ENCODE measurements at regions not wholly inside any gene's neighbourhood (a gene's known extent, or its start where the extent isn't known, plus 50 kb on each side); places are given as distances from the start of the nearest gene placed in this dataset.

DNA sequence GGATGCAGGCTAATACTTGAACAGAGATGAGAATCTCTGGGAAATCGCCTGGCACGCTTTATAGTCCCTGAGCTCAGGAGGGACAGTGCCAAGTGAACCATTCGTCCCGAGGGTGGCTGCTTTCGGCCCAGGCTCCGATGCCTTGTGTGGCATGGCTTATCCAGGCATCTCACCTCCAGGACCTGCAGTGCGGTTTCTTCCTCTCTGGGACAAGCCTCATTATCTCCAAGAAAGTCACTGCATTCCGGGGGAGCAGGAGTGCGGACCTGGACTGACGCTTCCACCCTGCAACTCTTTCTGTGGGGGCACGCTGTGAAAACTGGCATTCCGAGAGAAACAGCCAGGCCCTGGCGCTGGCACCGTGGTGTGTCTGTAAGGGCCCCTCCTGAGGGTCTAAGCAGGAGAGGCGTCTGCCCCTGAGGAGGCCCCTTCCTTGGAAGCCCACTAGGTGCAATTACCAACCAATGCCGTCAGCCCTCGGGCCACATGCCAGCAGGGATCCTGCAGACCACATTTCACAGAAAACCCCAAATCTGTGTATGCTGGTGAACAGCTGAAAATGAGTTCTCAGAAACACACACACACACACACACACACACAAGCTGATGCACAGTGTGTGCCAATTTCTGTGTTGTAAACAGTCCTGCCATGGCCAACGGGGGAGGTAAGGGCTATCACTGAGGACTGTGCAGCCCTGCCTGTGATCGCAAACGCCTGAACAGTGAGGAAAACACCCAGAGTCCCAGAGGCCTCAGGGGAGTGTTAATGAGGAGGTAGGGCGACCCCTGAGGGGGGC lies 351.9 kb upstream of the SALL3 start:
- Histone ChIP-seq H3K4me3 (no peak overlapping the region), H3K27ac (no peak overlapping the region)
- no peak for DNase-seq (ENCODE audit: low spot score)
- TF ChIP-seq, protein P1, sequence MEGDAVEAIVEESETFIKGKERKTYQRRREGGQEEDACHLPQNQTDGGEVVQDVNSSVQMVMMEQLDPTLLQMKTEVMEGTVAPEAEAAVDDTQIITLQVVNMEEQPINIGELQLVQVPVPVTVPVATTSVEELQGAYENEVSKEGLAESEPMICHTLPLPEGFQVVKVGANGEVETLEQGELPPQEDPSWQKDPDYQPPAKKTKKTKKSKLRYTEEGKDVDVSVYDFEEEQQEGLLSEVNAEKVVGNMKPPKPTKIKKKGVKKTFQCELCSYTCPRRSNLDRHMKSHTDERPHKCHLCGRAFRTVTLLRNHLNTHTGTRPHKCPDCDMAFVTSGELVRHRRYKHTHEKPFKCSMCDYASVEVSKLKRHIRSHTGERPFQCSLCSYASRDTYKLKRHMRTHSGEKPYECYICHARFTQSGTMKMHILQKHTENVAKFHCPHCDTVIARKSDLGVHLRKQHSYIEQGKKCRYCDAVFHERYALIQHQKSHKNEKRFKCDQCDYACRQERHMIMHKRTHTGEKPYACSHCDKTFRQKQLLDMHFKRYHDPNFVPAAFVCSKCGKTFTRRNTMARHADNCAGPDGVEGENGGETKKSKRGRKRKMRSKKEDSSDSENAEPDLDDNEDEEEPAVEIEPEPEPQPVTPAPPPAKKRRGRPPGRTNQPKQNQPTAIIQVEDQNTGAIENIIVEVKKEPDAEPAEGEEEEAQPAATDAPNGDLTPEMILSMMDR (IDR thresholded peaks at IDR 0.05) = no peak

DNA sequence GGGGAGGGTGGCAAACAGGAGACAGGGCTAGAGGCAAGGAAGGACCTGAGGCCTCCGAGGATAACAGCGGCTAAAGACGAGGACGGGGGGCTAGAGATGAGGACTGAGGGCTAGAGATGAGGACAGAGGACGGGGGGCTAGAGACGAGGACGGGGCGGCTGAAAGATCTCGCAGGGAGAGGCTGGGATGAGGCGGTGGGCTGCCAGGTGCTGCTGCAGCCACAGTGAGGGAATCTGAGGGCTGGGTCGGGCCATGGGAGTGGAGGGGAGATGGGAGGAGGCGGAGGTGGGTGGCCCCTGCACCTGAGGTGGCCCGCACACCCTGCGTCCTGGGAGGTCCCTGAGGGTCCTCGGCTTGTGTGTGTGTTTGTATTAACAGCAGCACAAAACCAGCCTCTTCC lies 350.2 kb upstream of the SALL3 start:
- Histone ChIP-seq H3K27ac (no peak overlapping the region), H3K4me3 (no peak overlapping the region)
- TF ChIP-seq, protein P1 (IDR thresholded peaks at IDR 0.05) = no peak
- DNase-seq (ENCODE audit: low spot score) = no peak

DNA sequence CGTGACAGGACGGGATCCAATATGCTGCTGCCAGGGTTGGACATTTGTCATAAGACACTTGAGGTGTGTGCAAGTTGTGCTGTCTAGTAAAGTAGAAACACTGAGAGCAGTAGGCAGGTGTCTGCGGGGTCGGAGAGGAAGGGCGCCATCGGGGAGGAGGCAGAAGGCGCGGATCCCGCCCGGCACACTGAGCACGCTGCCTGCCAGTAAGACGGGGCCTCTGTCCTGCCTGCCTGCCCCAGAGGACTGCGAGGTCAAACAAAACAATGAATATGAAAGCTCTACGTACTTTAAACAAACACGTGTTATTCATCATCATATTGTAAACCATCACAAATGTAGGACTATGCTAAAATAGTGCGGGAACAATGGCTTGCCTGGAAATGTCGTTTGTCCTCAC lies 349.3 kb upstream of the SALL3 start:
- H3K4me3 ChIP-seq = no peak overlapping the region
- TF ChIP-seq, protein P1 (IDR thresholded peaks at IDR 0.05) = no peak
- DNase-seq (ENCODE audit: low spot score) = peak; percentile 19
- H3K27ac ChIP-seq = no peak overlapping the region

DNA sequence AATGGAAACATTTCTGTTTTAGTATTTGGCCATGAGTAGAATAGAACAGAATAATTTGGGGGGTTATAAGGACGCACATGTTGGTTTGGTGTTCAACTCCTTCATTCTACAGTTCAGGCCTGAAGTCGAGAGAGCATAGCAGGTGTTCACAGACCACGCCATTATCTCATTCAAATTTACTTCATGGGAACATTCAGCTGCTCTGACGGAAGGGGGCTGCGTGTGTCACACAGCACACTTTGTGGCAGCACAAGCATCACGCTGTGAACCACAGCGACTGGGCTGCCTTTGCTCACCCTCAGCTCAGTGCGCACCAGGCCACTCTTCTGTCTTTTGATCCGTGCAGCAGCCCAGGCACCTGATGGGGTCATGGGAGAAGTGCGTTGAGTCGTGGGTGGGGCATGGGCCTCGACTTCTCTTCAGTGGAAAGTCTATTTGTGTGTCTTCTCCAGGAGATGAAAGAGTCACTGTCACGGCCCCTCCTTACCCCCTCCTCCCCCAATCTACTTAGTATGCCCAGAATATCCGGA lies 348.6 kb upstream of the SALL3 start:
- no peak overlapping the region for H3K4me3 ChIP-seq
- no peak overlapping the region for H3K27ac ChIP-seq
- peak; percentile 36 for DNase-seq (ENCODE audit: low spot score)
- TF ChIP-seq, protein P1 (IDR thresholded peaks at IDR 0.05) = no peak

DNA sequence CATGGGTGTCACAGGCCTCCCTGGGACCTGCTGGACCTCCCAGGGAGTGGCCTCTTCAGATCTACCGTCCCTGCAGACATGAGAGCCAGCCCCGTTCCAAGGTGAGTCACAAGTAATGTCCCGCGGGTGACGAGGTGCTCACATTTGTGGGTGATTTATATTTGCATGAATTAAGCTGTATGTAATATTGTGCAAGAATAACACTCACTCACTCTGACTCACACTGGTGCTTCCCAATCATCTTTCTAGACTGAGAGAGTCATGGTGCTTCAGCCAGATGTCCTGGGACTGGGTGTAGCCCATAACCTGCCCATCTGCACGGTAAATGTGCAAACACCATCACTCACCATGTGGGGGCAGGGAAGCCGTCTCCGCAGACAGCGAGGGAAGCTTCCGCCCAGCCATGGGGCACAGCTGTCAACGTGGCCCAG lies 347.5 kb upstream of the SALL3 start:
- H3K4me3 ChIP-seq = no peak overlapping the region
- DNase-seq (ENCODE audit: low spot score) = peak; percentile 54
- TF ChIP-seq, protein P1 (IDR thresholded peaks at IDR 0.05) = no peak
- no peak overlapping the region for H3K27ac ChIP-seq

DNA sequence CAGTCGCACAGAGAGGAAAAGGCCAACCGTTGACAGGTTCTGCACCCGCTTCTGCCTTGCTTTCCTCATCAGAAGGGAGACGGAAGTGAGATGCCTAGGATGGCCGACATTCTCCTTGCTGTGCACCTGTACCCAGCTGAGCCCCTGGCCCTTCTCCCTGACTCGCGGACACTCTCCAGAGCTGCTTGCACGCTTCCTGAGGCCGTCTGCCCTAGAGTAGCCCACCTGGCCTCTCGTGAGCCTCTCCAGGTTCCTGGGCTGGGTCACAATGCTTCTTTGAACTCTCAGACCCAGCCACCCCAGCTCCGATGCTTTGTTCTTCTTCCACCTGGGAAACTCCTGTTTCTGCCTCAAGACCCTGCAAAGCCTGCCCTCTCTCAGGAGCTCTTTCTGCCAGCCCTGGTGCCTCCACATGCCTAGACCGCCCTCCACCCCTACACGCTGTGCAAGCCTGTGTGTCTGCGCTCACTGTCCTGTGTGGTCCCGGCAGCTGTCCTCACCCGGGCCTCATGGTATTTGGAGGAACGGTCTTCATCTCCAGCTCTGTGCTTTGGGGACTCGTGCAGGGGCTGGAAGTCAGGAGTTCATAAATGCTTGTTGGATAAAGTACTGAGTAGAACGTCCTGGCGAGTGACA lies 345.4 kb upstream of the SALL3 start:
- H3K27ac ChIP-seq = no peak overlapping the region

More for the DNA sequence above, 345.4 kb upstream of the SALL3 start:
- no peak overlapping the region for H3K4me3 ChIP-seq
- DNase-seq (ENCODE audit: low spot score) = no peak
- TF ChIP-seq, protein P1 (IDR thresholded peaks at IDR 0.05) = no peak

All from coronary artery (tissue), 2 donors.